PC-9 (cell line): ENCODE measurements at regions not wholly inside any gene's neighbourhood (a gene's known extent, or its start where the extent isn't known, plus 50 kb on each side); places are given as distances from the start of the nearest gene placed in this dataset.

ENCODE experiments used
- BruUV-seq: library from RNA; stranded (reverse); fragments of 400-500 nt; replicated peaks from 2 replicates; lab custom pipeline; 2021; lab: Mats Ljungman, UMichigan
- CTCF ChIA-PET: fragments of 300-600 bp; sonication (Branson Sonifier 250); formaldehyde crosslinking; loops from one replicate; lab custom pipeline; 2022; ENCODE audit warnings: antibody characterized with exemption; lab: Charles Lee
- POLR2A ChIA-PET: fragments of 300-600 bp; sonication (Branson Sonifier 250); formaldehyde crosslinking; loops from one replicate; lab custom pipeline; 2022; ENCODE audit warnings: antibody characterized with exemption; ENCODE audit not compliant: unreplicated experiment; lab: Charles Lee
- DNase-seq, 2 experiments: peaks; one replicate each; pipeline versions ENCODE4 v3.0.0 to v3.0.0-alpha.2; 2015 to 2022; ENCODE audit warnings: mixed read lengths in 1 of 2
- H2AFZ ChIP-seq: fragments of 200-600 bp; sonication (generic); 2 replicates; pipeline ENCODE4 v1.8.1; 2017; ENCODE audit warnings: antibody characterized with exemption
- H3F3A ChIP-seq: fragments of 200-600 bp; sonication (generic); 2 replicates; pipeline ENCODE4 v1.8.1; 2017; ENCODE audit warnings: antibody characterized with exemption, mild to moderate bottlenecking, low read depth; ENCODE audit not compliant: insufficient read depth
- H3K27ac ChIP-seq: fragments of 200-600 bp; sonication (generic); 2 replicates; pipeline ENCODE4 v1.6.1; 2016; ENCODE audit warnings: mixed run types
- H3K27me3 ChIP-seq: fragments of 200-600 bp; sonication (generic); 2 replicates; pipeline ENCODE4 v1.6.1; 2016; ENCODE audit warnings: low read depth, mixed run types; ENCODE audit not compliant: insufficient read depth
- H3K36me3 ChIP-seq: fragments of 200-600 bp; sonication (generic); 2 replicates; pipeline ENCODE4 v1.6.1; 2016; ENCODE audit warnings: low read depth, mixed run types
- H3K4me1 ChIP-seq: fragments of 200-600 bp; sonication (generic); replicated peaks from 2 replicates; pipeline ENCODE4 v1.6.1; 2016; ENCODE audit warnings: mixed run types; ENCODE audit not compliant: insufficient read depth
- H3K4me2 ChIP-seq: fragments of 200-600 bp; sonication (generic); 2 replicates; pipeline ENCODE4 v1.6.1; 2017; ENCODE audit warnings: mixed run types
- H3K4me3 ChIP-seq: fragments of 200-600 bp; sonication (generic); 2 replicates; pipeline ENCODE4 v1.6.1; 2016; ENCODE audit warnings: mixed run types
- H3K79me2 ChIP-seq: fragments of 200-600 bp; sonication (generic); 2 replicates; pipeline ENCODE4 v1.6.1; 2017; ENCODE audit warnings: low read depth, mixed run types
- H3K9me2 ChIP-seq: fragments of 200-600 bp; sonication (generic); 2 replicates; pipeline ENCODE4 v1.8.1; 2017; ENCODE audit warnings: mild to moderate bottlenecking; ENCODE audit not compliant: insufficient read depth
- H3K9me3 ChIP-seq: fragments of 200-600 bp; sonication (generic); 2 replicates; pipeline ENCODE4 v1.8.1; 2016; ENCODE audit warnings: low read depth; ENCODE audit not compliant: insufficient read depth
- H4K20me1 ChIP-seq: fragments of 200-600 bp; sonication (generic); 2 replicates; pipeline ENCODE4 v1.8.1; 2017; ENCODE audit not compliant: insufficient read depth
- CTCF ChIP-seq: fragments of 200-600 bp; sonication (generic); conservative IDR thresholded peaks from 2 replicates; pipeline ENCODE4 v1.6.1; 2017; ENCODE audit warnings: mixed run types, antibody characterized with exemption, mild to moderate bottlenecking, moderate library complexity
- EZH2 ChIP-seq: fragments of 200-600 bp; sonication (generic); IDR thresholded peaks from 2 replicates; pipeline ENCODE4 v1.8.0; 2017; ENCODE audit warnings: antibody characterized with exemption, low read depth
- intact Hi-C: fragments of 100-400 bp; cut with micrococcal nuclease; formaldehyde crosslinking; loops from one replicate; pipeline ENCODE4 v1.10.0; 2022; ENCODE audit not compliant: unreplicated experiment

GRCh38 chr11:130698174-130698573 lies 218.1 kb downstream of the SNX19 start:
- ChIA-PET POLR2A (no interaction called here), CTCF (no interaction called here)
- Histone ChIP-seq H3K4me3 (no peak overlapping the region), H3K79me2 (no peaks in the 10 kb centered on the region), H3F3A (no peaks in the 10 kb centered on the region), H3K9me2 (no peaks in the 10 kb centered on the region), H3K9me3 (no peaks in the 10 kb centered on the region), H3K27me3 (no peaks in the 10 kb centered on the region), H2AFZ (no peak overlapping the region), H4K20me1 (no peaks in the 10 kb centered on the region), H3K4me1 (no peaks in the 10 kb centered on the region), H3K4me2 (no peak overlapping the region), H3K27ac (no peak overlapping the region), H3K36me3 (no peaks in the 10 kb centered on the region)
- BruUV-seq, result no TSS peak
- no peak for DNase-seq
- TF ChIP-seq CTCF, result no peak
- no peak for TF ChIP-seq EZH2
- intact Hi-C loops, result no loop called here

GRCh38 chr11:130699561-130699960 lies 216.7 kb downstream of the SNX19 start:
- Histone ChIP-seq H3K4me1 (no peaks in the 10 kb centered on the region), H2AFZ (no peak overlapping the region), H3K9me2 (no peaks in the 10 kb centered on the region), H3K4me3 (no peak overlapping the region), H3K27ac (no peak overlapping the region), H3K9me3 (no peaks in the 10 kb centered on the region), H3K36me3 (no peaks in the 10 kb centered on the region), H3K79me2 (no peaks in the 10 kb centered on the region), H3K27me3 (no peaks in the 10 kb centered on the region), H3F3A (no peaks in the 10 kb centered on the region), H4K20me1 (no peaks in the 10 kb centered on the region), H3K4me2 (no peak overlapping the region)
- intact Hi-C loops, result no loop called here
- no peak for DNase-seq
- no TSS peak for BruUV-seq
- ChIA-PET POLR2A (no interaction called here), CTCF (no interaction called here)
- TF ChIP-seq EZH2 (no peak), CTCF (no peak)

GRCh38 chr11:130700092-130700491 lies 216.2 kb downstream of the SNX19 start:
- intact Hi-C loops, result no loop called here
- Histone ChIP-seq H3K27me3 (no peaks in the 10 kb centered on the region), H3K4me3 (no peak overlapping the region), H3K4me2 (no peak overlapping the region), H3K9me2 (no peaks in the 10 kb centered on the region), H4K20me1 (no peaks in the 10 kb centered on the region), H3K27ac (no peak overlapping the region), H3K4me1 (no peaks in the 10 kb centered on the region), H3K9me3 (no peaks in the 10 kb centered on the region), H2AFZ (no peak overlapping the region), H3K36me3 (no peaks in the 10 kb centered on the region), H3F3A (no peaks in the 10 kb centered on the region), H3K79me2 (no peaks in the 10 kb centered on the region)
- no peak for TF ChIP-seq EZH2
- TF ChIP-seq CTCF, result no peak
- no peak for DNase-seq
- POLR2A ChIA-PET, result no interaction called here
- CTCF ChIA-PET, result no interaction called here
- BruUV-seq, result no TSS peak
